ENCODE measurements at regions not wholly inside any gene's neighbourhood (a gene's known extent, or its start where the extent isn't known, plus 50 kb on each side); places are given as distances from the start of the nearest gene placed in this dataset.
"Not testable (repeated sequence)": the region's sequence is repeated elsewhere in the genome, so short reads cannot be mapped to it uniquely, and the experiment has no call there.

DNA sequence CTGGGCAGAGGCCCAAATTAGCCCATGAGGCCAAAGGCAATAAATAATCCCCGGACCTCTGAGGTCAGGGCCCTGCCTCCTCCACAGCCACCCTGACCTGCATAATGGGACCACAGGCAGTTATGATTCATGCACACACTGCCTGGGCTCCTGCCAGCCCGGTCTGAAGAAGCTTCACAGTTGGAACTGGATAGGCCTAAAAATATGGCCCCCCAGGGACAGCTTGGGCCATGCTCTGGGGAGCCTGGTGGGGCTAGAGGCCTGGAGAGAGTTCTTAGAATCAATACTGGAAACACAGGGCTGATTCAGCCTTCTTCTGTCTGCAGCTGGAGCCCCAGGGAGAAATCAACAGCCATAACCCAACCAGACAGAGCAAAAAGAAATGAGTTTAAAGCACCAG lies 112.8 kb upstream of the CADM1 start:
- no peaks in the 10 kb centered on the region for H3K9me3 ChIP-seq
- H3K36me3 ChIP-seq = no peaks in the 10 kb centered on the region
- ATAC-seq = no peak
- TF ChIP-seq POLR2AphosphoS5 (IDR thresholded peaks at IDR 0.05) (no peak), POLR2A (IDR thresholded peaks at IDR 0.05) (no peak), EP300 (IDR thresholded peaks at IDR 0.05) (no peak)
- TF ChIP-seq, protein P1, sequence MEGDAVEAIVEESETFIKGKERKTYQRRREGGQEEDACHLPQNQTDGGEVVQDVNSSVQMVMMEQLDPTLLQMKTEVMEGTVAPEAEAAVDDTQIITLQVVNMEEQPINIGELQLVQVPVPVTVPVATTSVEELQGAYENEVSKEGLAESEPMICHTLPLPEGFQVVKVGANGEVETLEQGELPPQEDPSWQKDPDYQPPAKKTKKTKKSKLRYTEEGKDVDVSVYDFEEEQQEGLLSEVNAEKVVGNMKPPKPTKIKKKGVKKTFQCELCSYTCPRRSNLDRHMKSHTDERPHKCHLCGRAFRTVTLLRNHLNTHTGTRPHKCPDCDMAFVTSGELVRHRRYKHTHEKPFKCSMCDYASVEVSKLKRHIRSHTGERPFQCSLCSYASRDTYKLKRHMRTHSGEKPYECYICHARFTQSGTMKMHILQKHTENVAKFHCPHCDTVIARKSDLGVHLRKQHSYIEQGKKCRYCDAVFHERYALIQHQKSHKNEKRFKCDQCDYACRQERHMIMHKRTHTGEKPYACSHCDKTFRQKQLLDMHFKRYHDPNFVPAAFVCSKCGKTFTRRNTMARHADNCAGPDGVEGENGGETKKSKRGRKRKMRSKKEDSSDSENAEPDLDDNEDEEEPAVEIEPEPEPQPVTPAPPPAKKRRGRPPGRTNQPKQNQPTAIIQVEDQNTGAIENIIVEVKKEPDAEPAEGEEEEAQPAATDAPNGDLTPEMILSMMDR (IDR thresholded peaks at IDR 0.05) = no peak
- WGBS, 2 donors (ENCODE audit: low coverage in 1 of 2) = no CpG with 5 or more reads among the region's 2 CpGs
- H3K4me3 ChIP-seq = no peak overlapping the region
- no peak overlapping the region for H3K27ac ChIP-seq
- H3K27me3 ChIP-seq = no peaks in the 10 kb centered on the region
- H3K4me1 ChIP-seq = peaks cover 0 to 11% (median 0%) of the 10 kb centered on the region in 3 donors

DNA sequence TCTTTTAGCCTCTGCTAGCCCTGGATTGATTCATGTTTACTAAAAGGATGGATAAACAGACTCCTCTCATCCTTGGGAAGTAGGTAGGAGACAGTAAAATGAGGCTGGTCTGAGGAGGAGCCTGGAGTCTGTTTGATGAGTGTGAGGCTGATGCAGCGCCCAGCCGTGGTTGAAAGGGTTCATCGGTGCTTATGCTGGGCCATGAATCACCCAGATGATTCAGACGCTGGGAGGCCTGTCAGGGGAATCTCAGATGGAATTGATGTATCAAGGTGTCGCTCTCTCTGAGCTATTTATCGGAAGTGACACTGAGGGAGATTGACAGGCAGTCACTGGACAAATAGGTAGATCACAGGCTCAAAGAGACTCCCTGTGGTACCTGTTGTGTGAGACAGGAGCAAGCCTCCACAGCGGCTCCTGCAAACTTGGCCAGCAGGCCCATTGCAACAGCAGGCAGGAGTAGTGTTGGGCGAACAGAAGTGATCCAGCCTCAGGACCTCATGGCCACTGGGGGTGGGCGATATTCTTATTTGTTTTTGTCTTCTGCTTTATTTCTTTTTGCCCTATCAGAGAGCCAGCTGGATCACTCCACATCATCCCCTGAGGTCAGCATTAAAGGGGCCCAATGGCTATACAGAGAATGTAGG lies 109.9 kb upstream of the CADM1 start:
- H3K9me3 ChIP-seq = no peaks in the 10 kb centered on the region
- H3K27me3 ChIP-seq = no peaks in the 10 kb centered on the region
- H3K4me3 ChIP-seq = no peak overlapping the region
- 59 to 97% methylated on average over 3 to 5 of the region's 9 CpGs for WGBS, 2 donors (ENCODE audit: low coverage in 1 of 2)
- ATAC-seq = no peak
- H3K4me1 ChIP-seq = peaks cover 0 to 11% (median 0%) of the 10 kb centered on the region in 3 donors
- H3K27ac ChIP-seq = no peak overlapping the region
- TF ChIP-seq EP300 (IDR thresholded peaks at IDR 0.05) = no peak
- no peaks in the 10 kb centered on the region for H3K36me3 ChIP-seq

DNA sequence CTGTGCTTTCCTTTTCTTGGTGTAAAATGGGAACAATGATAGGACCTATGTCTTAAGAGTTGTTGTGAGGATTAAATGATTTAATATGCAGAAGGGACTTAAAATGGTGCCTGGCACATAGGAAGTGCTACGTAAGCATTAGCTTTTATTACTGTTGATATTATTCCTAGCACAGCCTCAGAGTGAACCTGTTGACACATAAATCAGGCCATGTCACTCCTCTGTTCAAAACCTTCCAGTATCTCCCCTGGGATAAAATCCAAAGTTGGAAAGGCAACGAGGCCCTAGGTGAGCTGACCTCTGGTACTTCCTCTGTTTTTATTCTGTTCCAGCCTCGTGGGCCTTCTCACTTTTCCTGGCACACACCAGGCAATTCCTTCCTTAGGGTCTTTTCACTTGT lies 108.8 kb upstream of the CADM1 start:
- WGBS, 2 donors (ENCODE audit: low coverage in 1 of 2) = 76 to 81% methylated on average over 2 to 3 of the region's 3 CpGs
- no peak overlapping the region for H3K27ac ChIP-seq
- TF ChIP-seq EP300 (IDR thresholded peaks at IDR 0.05) = no peak
- H3K4me1 ChIP-seq = peaks cover 0 to 12% (median 0%) of the 10 kb centered on the region in 3 donors
- no peaks in the 10 kb centered on the region for H3K9me3 ChIP-seq
- H3K4me3 ChIP-seq = no peak overlapping the region
- H3K36me3 ChIP-seq = no peaks in the 10 kb centered on the region
- no peaks in the 10 kb centered on the region for H3K27me3 ChIP-seq
- ATAC-seq = no peak

DNA sequence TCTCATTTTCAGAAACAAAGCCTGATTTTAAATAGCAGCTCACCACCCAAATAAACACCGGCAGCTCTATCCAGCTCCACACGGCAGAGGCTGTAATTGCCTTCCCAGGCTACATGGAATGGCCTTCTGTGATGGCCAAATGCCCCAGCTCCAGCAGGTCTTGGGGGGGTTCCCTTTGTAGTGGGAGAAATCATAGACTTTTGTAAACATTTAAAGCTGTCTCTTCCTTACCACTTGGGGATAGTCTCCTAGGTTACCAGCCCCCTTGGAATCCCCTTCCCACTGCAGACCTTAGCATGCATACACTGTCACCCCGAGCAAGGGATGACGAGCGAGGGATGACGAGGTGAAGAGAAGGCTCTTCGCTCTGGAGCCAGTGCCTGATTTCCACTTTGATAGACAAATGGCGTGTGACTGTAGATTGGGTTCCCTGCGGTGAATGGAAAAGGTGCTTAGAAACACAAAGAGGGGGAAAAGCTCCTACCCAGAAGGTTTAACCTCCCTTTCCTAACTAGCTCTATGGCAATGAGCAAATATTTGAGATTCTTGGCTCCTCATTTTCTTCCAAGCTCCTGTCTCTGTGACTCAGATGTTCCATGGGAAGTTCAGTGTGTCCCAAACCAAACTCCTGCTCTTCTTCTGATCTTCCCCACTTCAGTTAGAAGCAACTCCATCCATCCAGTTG lies 108.0 kb upstream of the CADM1 start:
- WGBS, 2 donors (ENCODE audit: low coverage in 1 of 2) = 73 to 83% methylated on average over 4 to 8 of the region's 9 CpGs
- Histone ChIP-seq H3K4me1 (peaks cover 0 to 16% (median 0%) of the 10 kb centered on the region in 3 donors), H3K4me3 (no peak overlapping the region), H3K36me3 (no peaks in the 10 kb centered on the region), H3K9me3 (no peaks in the 10 kb centered on the region), H3K27ac (no peak overlapping the region), H3K27me3 (no peaks in the 10 kb centered on the region)
- ATAC-seq = no peak
- no peak for TF ChIP-seq EP300 (IDR thresholded peaks at IDR 0.05)
- TF ChIP-seq POLR2A (IDR thresholded peaks at IDR 0.05) = no peak
- TF ChIP-seq POLR2AphosphoS5 (IDR thresholded peaks at IDR 0.05) = no peak

DNA sequence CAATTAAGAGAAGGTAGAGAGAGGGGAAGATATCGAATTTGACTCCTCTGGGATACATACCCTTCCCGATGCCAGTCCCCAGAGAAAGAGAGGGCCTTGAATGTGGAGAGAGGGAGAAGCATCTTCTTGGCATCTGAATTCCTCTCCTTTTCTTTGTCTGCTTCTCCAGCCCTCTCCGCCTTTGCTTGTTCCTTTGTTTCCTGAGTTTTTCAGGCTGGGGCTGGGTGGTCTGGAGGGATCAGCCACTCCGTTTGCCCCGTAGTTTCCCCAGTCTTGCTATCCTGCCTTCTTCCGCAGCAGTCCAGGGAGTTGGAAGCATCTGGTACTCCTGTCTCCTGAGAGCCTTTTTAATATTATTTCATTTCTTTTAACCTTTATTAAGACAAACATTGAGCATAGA lies 107.1 kb upstream of the CADM1 start:
- 87 to 100% methylated on average over 1 to 5 of the region's 6 CpGs for WGBS, 2 donors (ENCODE audit: low coverage in 1 of 2)
- TF ChIP-seq, protein P1 (IDR thresholded peaks at IDR 0.05) = no peak
- TF ChIP-seq EP300 (IDR thresholded peaks at IDR 0.05) = no peak
- TF ChIP-seq POLR2AphosphoS5 (IDR thresholded peaks at IDR 0.05) = no peak
- no peak for TF ChIP-seq POLR2A (IDR thresholded peaks at IDR 0.05)
- H3K27ac ChIP-seq = no peak overlapping the region
- no peak for ATAC-seq
- H3K4me3 ChIP-seq = no peak overlapping the region
- H3K27me3 ChIP-seq = no peaks in the 10 kb centered on the region
- peaks cover 0 to 25% (median 3%) of the 10 kb centered on the region in 3 donors for H3K4me1 ChIP-seq
- no peaks in the 10 kb centered on the region for H3K9me3 ChIP-seq
- H3K36me3 ChIP-seq = no peaks in the 10 kb centered on the region

DNA sequence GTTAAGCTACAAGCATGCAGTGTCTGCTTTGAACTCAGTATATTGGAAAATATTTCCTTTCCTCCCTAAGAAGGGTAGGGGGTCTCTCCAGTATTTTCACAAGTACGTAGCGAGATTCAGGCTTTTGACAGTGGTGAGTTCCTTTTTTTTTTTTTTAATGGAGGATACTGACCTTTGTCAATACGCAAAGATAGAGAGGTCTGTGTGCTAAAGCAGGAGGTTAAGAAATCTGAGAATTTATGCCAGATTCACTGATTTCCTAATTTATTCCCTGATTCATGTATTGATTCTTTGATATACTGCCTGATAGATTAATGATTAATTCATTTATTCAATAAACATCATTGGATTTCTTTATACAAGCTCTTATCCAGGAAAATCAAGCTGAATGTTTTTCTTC lies 106.7 kb upstream of the CADM1 start:
- 87 to 96% methylated on average over 3 of the region's 3 CpGs for WGBS, 2 donors (ENCODE audit: low coverage in 1 of 2)
- Histone ChIP-seq H3K9me3 (no peaks in the 10 kb centered on the region), H3K27ac (no peak overlapping the region), H3K4me1 (peaks cover 0 to 28% (median 3%) of the 10 kb centered on the region in 3 donors), H3K27me3 (no peaks in the 10 kb centered on the region), H3K4me3 (no peak overlapping the region), H3K36me3 (no peaks in the 10 kb centered on the region)
- TF ChIP-seq, protein P1 (IDR thresholded peaks at IDR 0.05) = no peak
- TF ChIP-seq POLR2AphosphoS5 (IDR thresholded peaks at IDR 0.05) (no peak), EP300 (IDR thresholded peaks at IDR 0.05) (no peak)
- no peak for ATAC-seq

DNA sequence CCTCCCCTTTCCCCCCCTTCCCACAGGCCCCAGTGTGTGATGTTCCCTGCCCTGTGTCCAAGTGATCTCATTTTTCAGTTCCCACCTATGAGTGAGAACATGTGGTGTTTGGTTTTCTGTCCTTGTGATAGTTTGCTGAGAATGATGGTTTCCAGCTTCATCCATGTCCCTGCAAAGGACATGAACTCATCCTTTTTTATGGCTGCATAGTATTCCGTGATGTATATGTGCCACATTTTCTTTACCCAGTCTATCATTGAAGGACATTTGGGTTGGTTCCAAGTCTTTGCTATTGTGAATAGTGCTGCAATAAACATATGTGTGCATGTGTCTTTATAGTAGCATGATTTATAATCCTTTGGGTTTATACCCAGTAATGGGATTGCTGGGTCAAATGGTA lies 106.0 kb upstream of the CADM1 start:
- H3K4me3 ChIP-seq, H3K36me3 ChIP-seq, H3K9me3 ChIP-seq, H3K27ac ChIP-seq, ATAC-seq, H3K27me3 ChIP-seq: not testable (repeated sequence)
- H3K4me1 ChIP-seq = peaks cover 0 to 28% (median 3%) of the 10 kb centered on the region in 3 donors
- WGBS, 2 donors (ENCODE audit: low coverage in 1 of 2) = 89 to 100% methylated on average over 1 of the region's 1 CpG

All from gastroesophageal sphincter (tissue), 4 donors.